Naive thymus-derived CD4-positive, alpha-beta T cell (primary cell): ENCODE measurements at regions not wholly inside any gene's neighbourhood (a gene's known extent, or its start where the extent isn't known, plus 50 kb on each side); places are given as distances from the start of the nearest gene placed in this dataset.

Experiments
- ATAC-seq: fragments of 150-1000 bp; cut with Tn5 transposase; 2 replicates; pipeline ENCODE4 v1.10.0; 2021; ENCODE audit warnings: mild to moderate bottlenecking, moderate library complexity
- CTCF ChIA-PET: fragments of 350-600 bp; sonication (Branson Sonifier 250); formaldehyde crosslinking; loops from one replicate; lab custom pipeline; 2021; ENCODE audit warnings: antibody characterized with exemption; lab: Charles Lee
- POLR2A ChIA-PET: fragments of 350-600 bp; sonication (Branson Sonifier 250); formaldehyde crosslinking; loops from one replicate; lab custom pipeline; 2021; ENCODE audit warnings: antibody characterized with exemption, inconsistent platforms; lab: Charles Lee
- DNase-seq, 9 donors: peaks; one replicate each; pipeline versions ENCODE4 v3.0.0 to v3.0.0-alpha.2; 2020 to 2022; ENCODE audit warnings: mixed read lengths in 1 of 9
- H3K27ac ChIP-seq: one replicate; pipeline ENCODE4 v1.7.0; 2013; ENCODE audit warnings: mild to moderate bottlenecking, low read depth, low read length, moderate library complexity
- H3K27me3 ChIP-seq, 2 donors: one replicate each; pipeline ENCODE4 v1.7.0; 2013; ENCODE audit warnings: low read length in 2 of 2, mild to moderate bottlenecking in 2 of 2, moderate library complexity in 2 of 2; ENCODE audit not compliant: control insufficient read depth in 2 of 2, insufficient read depth in 2 of 2
- H3K36me3 ChIP-seq, 3 experiments: 1 replicate in 2 of 3; 2 replicates in 1 of 3; pipeline ENCODE4 v1.7.0; 2013; ENCODE audit warnings: low read length in 3 of 3, mild to moderate bottlenecking in 3 of 3, moderate library complexity in 1 of 3; ENCODE audit not compliant: insufficient read depth in 3 of 3, control insufficient read depth in 2 of 3
- H3K4me1 ChIP-seq, 2 donors: one replicate each; pipeline ENCODE4 v1.7.0; 2013; ENCODE audit warnings: low read length in 2 of 2, mild to moderate bottlenecking in 2 of 2, moderate library complexity in 1 of 2; ENCODE audit not compliant: control insufficient read depth in 2 of 2, insufficient read depth in 2 of 2
- H3K4me3 ChIP-seq: 2 replicates; pipeline ENCODE4 v1.7.0; 2013; ENCODE audit warnings: mild to moderate bottlenecking, low read length
- H3K9me3 ChIP-seq, 3 experiments: 1 replicate in 2 of 3; 2 replicates in 1 of 3; pipeline ENCODE4 v1.7.0; 2013; ENCODE audit warnings: low read length in 3 of 3; ENCODE audit not compliant: control insufficient read depth in 2 of 3
- H3K27ac Mint-ChIP-seq, 9 donors: one replicate each; pipeline ENCODE4 v1.8.0; 2020 to 2022; ENCODE audit warnings: mixed read lengths in 9 of 9, mild to moderate bottlenecking in 8 of 9, moderate library complexity in 5 of 9, inconsistent platforms in 2 of 9
- H3K27me3 Mint-ChIP-seq, 5 donors: one replicate each; pipeline ENCODE4 v1.8.0; 2021 to 2022; ENCODE audit warnings: mixed read lengths in 5 of 5, mild to moderate bottlenecking in 1 of 5
- H3K36me3 Mint-ChIP-seq, 5 donors: one replicate each; pipeline ENCODE4 v1.8.0; 2020 to 2022; ENCODE audit warnings: mixed read lengths in 5 of 5, mild to moderate bottlenecking in 3 of 5, inconsistent platforms in 1 of 5
- H3K4me1 Mint-ChIP-seq, 7 donors: one replicate each; pipeline ENCODE4 v1.8.0; 2020 to 2022; ENCODE audit warnings: mixed read lengths in 7 of 7, mild to moderate bottlenecking in 3 of 7, inconsistent platforms in 1 of 7
- H3K4me3 Mint-ChIP-seq, 10 donors: one replicate each; pipeline ENCODE4 v1.8.0; 2020 to 2022; ENCODE audit warnings: mild to moderate bottlenecking in 10 of 10, mixed read lengths in 10 of 10, moderate library complexity in 6 of 10, inconsistent platforms in 2 of 10
- H3K9me3 Mint-ChIP-seq, 11 donors: one replicate each; pipeline ENCODE4 v1.8.0; 2020 to 2022; ENCODE audit warnings: mixed read lengths in 11 of 11, mild to moderate bottlenecking in 4 of 11, inconsistent platforms in 1 of 11, moderate library complexity in 1 of 11
- intact Hi-C, 2 donors: fragments of 100-400 bp; cut with micrococcal nuclease; formaldehyde crosslinking; loops; one replicate each; pipeline ENCODE4 v1.15.1; 2023

DNA sequence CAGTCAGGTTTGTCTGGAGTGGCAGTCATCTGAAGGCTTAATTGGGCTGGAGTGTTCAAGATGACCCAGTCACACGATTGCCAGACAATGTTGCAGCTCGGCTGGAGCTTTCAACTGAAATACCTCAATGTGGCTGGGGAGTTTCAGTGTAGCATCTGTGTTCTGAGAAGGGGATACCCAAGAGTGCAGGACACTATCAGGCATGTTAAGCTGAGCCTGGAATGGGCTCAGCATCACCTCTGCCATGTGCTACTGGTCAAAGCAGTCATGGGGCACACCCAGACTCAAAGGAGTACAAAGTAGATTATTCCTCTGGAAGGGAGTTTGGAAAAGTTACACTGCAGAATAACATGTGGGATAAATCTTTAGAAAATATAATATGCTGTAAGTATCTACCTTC is 363.9 kb downstream of the KIF16B start:
- intact Hi-C loops, result no loop called here
- no peak overlapping the region for H3K4me3 Mint-ChIP-seq
- H3K4me1 ChIP-seq, result no peaks in the 10 kb centered on the region
- H3K27ac Mint-ChIP-seq, result no peak overlapping the region
- no peaks in the 10 kb centered on the region for H3K36me3 ChIP-seq
- CTCF ChIA-PET, result no interaction called here
- DNase-seq, result no peak
- H3K4me3 ChIP-seq, result no peak overlapping the region
- no peak overlapping the region for H3K27ac ChIP-seq
- H3K36me3 Mint-ChIP-seq, result no peaks in the 10 kb centered on the region
- H3K9me3 ChIP-seq, result no peaks in the 10 kb centered on the region
- H3K27me3 ChIP-seq, result no peaks in the 10 kb centered on the region
- no peaks in the 10 kb centered on the region for H3K4me1 Mint-ChIP-seq
- peaks cover 0 to 5% (median 0%) of the 10 kb centered on the region in 11 donors for H3K9me3 Mint-ChIP-seq
- POLR2A ChIA-PET, result no interaction called here
- no peak for ATAC-seq
- peaks cover 0 to under 1% (median 0%) of the 10 kb centered on the region in 5 donors for H3K27me3 Mint-ChIP-seq

DNA sequence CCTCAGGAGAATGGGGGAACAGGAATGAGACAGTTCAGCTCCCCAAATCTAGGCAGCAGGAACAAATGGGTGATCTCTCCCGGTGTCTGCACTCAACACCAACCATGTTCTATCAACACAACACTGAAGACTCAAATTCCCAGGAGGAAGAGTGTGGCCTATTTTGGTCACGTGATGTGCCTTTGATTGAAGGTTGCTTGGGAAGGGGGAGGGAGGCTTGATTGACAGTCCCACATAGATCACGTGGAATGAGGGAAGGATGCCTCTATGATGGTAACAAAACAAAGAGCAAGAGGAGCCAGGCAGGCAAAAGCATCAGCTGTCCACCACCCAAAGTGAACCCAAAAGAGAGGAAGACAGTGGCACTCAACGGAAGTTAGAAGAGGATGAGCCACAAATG is 364.8 kb downstream of the KIF16B start:
- Histone ChIP-seq H3K4me3 (no peak overlapping the region), H3K36me3 (no peaks in the 10 kb centered on the region), H3K27me3 (no peaks in the 10 kb centered on the region), H3K27ac (no peak overlapping the region), H3K4me1 (no peaks in the 10 kb centered on the region), H3K9me3 (no peaks in the 10 kb centered on the region)
- Mint-ChIP-seq H3K9me3 (peaks cover 0 to 5% (median 0%) of the 10 kb centered on the region in 11 donors), H3K27me3 (peaks cover 0 to 5% (median 0%) of the 10 kb centered on the region in 5 donors), H3K4me1 (no peaks in the 10 kb centered on the region), H3K4me3 (no peak overlapping the region), H3K36me3 (no peaks in the 10 kb centered on the region), H3K27ac (no peak overlapping the region)
- ATAC-seq, result no peak
- no peak for DNase-seq
- ChIA-PET CTCF (no interaction called here), POLR2A (no interaction called here)
- intact Hi-C loops, result no loop called here

DNA sequence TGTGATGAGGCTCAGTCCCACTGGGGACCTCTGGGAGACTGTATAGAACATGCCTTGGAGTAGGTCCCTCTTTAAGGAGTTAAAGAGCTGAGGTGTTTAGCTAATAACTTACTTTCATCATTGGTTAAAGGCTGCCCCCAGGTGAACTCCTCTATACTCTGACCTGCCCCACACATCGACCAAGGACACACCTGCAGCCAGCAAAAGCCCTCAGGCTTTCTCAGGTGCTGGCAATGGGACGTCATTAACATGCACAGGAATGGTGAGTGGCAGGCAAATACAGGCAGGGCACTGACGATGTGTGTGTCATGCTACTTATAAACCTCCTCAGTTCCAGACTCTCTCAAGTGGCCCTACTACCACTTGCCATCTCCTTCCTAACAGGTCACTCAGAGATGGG is 366.4 kb downstream of the KIF16B start:
- H3K4me1 Mint-ChIP-seq, result no peaks in the 10 kb centered on the region
- no peak overlapping the region for H3K27ac Mint-ChIP-seq
- H3K4me3 Mint-ChIP-seq, result no peak overlapping the region
- DNase-seq, result no peak
- H3K27me3 Mint-ChIP-seq, result peaks cover 0 to 5% (median 0%) of the 10 kb centered on the region in 5 donors
- H3K9me3 ChIP-seq, result no peaks in the 10 kb centered on the region
- no peaks in the 10 kb centered on the region for H3K36me3 Mint-ChIP-seq
- ChIA-PET POLR2A (no interaction called here), CTCF (no interaction called here)
- no peak overlapping the region for H3K4me3 ChIP-seq
- ATAC-seq, result no peak
- H3K27me3 ChIP-seq, result no peaks in the 10 kb centered on the region
- peaks cover 0 to 5% (median 0%) of the 10 kb centered on the region in 11 donors for H3K9me3 Mint-ChIP-seq
- intact Hi-C loops, result no loop called here
- no peaks in the 10 kb centered on the region for H3K4me1 ChIP-seq
- no peak overlapping the region for H3K27ac ChIP-seq
- no peaks in the 10 kb centered on the region for H3K36me3 ChIP-seq

DNA sequence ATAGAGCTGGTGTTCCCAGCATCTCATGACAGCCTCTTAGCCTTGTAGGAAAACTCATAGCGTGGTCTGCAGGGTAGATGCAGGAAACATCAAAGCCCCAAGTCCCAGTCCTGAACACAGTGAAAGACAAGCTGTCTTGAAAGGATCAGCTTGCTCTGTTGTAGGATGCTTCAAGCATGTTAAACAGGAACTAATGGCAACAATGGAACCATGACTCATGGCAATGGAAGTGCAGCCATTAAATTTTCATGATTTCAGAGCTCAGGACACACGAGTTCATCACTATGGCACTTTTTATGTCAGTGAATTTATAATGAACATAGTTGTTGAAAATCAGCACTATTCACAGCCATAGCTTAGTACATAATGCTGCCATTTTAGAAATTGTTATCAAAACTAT is 367.7 kb downstream of the KIF16B start:
- no peak overlapping the region for H3K4me3 Mint-ChIP-seq
- ATAC-seq, result no peak
- Histone ChIP-seq H3K27ac (no peak overlapping the region), H3K9me3 (no peaks in the 10 kb centered on the region), H3K27me3 (no peaks in the 10 kb centered on the region), H3K4me1 (no peaks in the 10 kb centered on the region), H3K4me3 (no peak overlapping the region), H3K36me3 (no peaks in the 10 kb centered on the region)
- H3K36me3 Mint-ChIP-seq, result no peaks in the 10 kb centered on the region
- ChIA-PET CTCF (no interaction called here), POLR2A (no interaction called here)
- peaks cover 0 to 7% (median 0%) of the 10 kb centered on the region in 11 donors for H3K9me3 Mint-ChIP-seq
- peaks cover 0 to 5% (median 0%) of the 10 kb centered on the region in 5 donors for H3K27me3 Mint-ChIP-seq
- intact Hi-C loops, result no loop called here
- no peaks in the 10 kb centered on the region for H3K4me1 Mint-ChIP-seq
- no peak for DNase-seq
- H3K27ac Mint-ChIP-seq, result no peak overlapping the region

DNA sequence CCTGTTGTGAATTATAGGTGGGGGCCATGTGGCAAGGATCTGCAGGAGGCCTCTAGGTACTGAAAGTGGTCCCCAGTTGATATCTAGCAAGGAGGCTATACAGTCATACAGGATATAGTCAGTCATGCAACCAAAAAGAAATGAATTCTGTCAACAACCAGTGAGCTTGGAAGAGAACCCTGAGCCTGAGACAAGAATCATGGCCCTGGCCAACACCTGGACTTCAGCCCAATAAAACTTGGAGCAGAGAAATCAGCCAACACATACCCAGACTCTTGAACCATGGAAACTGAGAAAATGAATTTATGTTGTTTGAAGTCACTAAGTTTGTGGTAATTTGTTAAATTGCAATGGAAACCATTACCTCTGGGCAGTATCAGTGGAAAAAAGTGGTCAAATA is 370.2 kb downstream of the KIF16B start:
- H3K27me3 Mint-ChIP-seq, result peaks cover 0 to 5% (median 0%) of the 10 kb centered on the region in 5 donors
- no peaks in the 10 kb centered on the region for H3K4me1 ChIP-seq
- DNase-seq, result no peak
- H3K27me3 ChIP-seq, result no peaks in the 10 kb centered on the region
- no peaks in the 10 kb centered on the region for H3K4me1 Mint-ChIP-seq
- CTCF ChIA-PET, result no interaction called here
- H3K9me3 Mint-ChIP-seq, result peaks cover 0 to 8% (median 3%) of the 10 kb centered on the region in 11 donors
- no peak overlapping the region for H3K4me3 ChIP-seq
- intact Hi-C loops, result no loop called here
- no peak overlapping the region for H3K4me3 Mint-ChIP-seq
- no peak overlapping the region for H3K27ac ChIP-seq
- H3K36me3 ChIP-seq, result no peaks in the 10 kb centered on the region
- no peaks in the 10 kb centered on the region for H3K36me3 Mint-ChIP-seq
- POLR2A ChIA-PET, result no interaction called here
- ATAC-seq, result no peak
- no peak overlapping the region for H3K27ac Mint-ChIP-seq
- no peaks in the 10 kb centered on the region for H3K9me3 ChIP-seq

DNA sequence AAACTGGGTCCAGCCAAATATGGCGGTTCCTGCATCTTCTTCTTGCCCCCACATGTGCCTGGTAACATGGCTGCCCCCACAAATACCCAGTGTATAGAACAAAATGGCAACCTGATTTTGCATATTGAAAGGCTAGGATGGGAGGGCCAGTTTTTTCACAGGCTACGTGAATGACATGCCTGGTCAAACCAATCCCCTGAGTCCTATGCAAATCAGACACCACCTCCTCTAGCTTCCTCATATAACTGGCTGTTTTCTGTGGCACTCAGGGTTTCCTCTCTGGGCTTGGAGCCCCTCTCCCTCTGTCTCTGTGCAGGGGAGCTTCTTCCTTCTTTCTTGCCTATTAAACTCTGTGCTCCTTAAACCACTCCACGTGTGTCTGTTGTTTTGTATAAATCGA is 372.1 kb downstream of the KIF16B start:
- no peak for DNase-seq
- POLR2A ChIA-PET, result no interaction called here

DNA sequence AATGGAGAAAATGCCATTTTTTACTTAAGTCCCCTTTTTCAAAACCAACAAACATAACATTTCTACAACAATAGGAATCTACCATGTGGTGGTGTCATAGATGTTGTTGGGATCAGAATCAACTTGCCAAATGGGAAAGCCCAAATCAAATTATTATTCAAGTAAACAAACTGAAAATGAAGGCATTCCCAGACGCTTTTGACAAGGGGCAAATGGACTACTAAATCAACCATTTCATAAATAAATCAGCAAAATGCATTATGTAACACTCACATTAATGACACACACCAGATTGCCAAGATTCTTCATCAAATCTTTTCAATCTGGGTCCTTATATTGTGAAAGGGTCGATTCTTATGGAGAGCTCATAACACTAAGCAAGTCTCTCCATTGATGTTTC is 375.6 kb downstream of the KIF16B start:
- POLR2A ChIA-PET, result no interaction called here
- H3K36me3 Mint-ChIP-seq, result no peaks in the 10 kb centered on the region
- DNase-seq, result no peak
- H3K27ac Mint-ChIP-seq, result no peak overlapping the region
- Histone ChIP-seq H3K36me3 (no peaks in the 10 kb centered on the region), H3K9me3 (no peaks in the 10 kb centered on the region), H3K4me1 (no peaks in the 10 kb centered on the region), H3K4me3 (no peak overlapping the region), H3K27ac (no peak overlapping the region), H3K27me3 (no peaks in the 10 kb centered on the region)
- H3K9me3 Mint-ChIP-seq, result peaks cover 0 to 8% (median 3%) of the 10 kb centered on the region in 11 donors
- no peak overlapping the region for H3K4me3 Mint-ChIP-seq
- no peaks in the 10 kb centered on the region for H3K27me3 Mint-ChIP-seq
- intact Hi-C loops, result no loop called here
- H3K4me1 Mint-ChIP-seq, result no peaks in the 10 kb centered on the region
- CTCF ChIA-PET, result no interaction called here
- no peak for ATAC-seq

More for the DNA sequence above, 372.1 kb downstream of the KIF16B start:
- H3K4me1 Mint-ChIP-seq, result no peaks in the 10 kb centered on the region
- no peak overlapping the region for H3K27ac Mint-ChIP-seq
- H3K27ac ChIP-seq, result no peak overlapping the region
- no peaks in the 10 kb centered on the region for H3K4me1 ChIP-seq
- no peaks in the 10 kb centered on the region for H3K36me3 Mint-ChIP-seq
- no peaks in the 10 kb centered on the region for H3K27me3 ChIP-seq
- H3K9me3 ChIP-seq, result no peaks in the 10 kb centered on the region
- H3K36me3 ChIP-seq, result no peaks in the 10 kb centered on the region
- no peak overlapping the region for H3K4me3 ChIP-seq
- peaks cover 0 to 8% (median 3%) of the 10 kb centered on the region in 11 donors for H3K9me3 Mint-ChIP-seq
- intact Hi-C loops, result no loop called here
- H3K4me3 Mint-ChIP-seq, result no peak overlapping the region
- CTCF ChIA-PET, result no interaction called here
- H3K27me3 Mint-ChIP-seq, result peaks cover 0 to 5% (median 0%) of the 10 kb centered on the region in 5 donors
- ATAC-seq, result no peak
